Activated T-helper 17 cell treated with anti-CD3 and anti-CD28 coated beads, Interleukin-2, amount 50 U/mL, for 72 hours (primary cell): ENCODE measurements at regions not wholly inside any gene's neighbourhood (a gene's known extent, or its start where the extent isn't known, plus 50 kb on each side); places are given as distances from the start of the nearest gene placed in this dataset.
A peak's percentile ranks its signal among the peaks of the same experiment; 100 is the strongest.
"Not testable (repeated sequence)": the region's sequence is repeated elsewhere in the genome, so short reads cannot be mapped to it uniquely, and the experiment has no call there.

Experiments
- ATAC-seq: fragments of 150-1000 bp; cut with Tn5 transposase; replicated peaks from 2 replicates; pipeline ENCODE4 v1.10.0; 2021; ENCODE audit warnings: mild to moderate bottlenecking, moderate library complexity
- H3K27ac Mint-ChIP-seq: one replicate; pipeline ENCODE4 v1.8.0; 2022; ENCODE audit warnings: mixed read lengths
- H3K27me3 Mint-ChIP-seq: one replicate; pipeline ENCODE4 v1.8.0; 2022; ENCODE audit warnings: mixed read lengths
- H3K36me3 Mint-ChIP-seq: one replicate; pipeline ENCODE4 v1.8.0; 2022; ENCODE audit warnings: low read depth, mild to moderate bottlenecking, mixed read lengths
- H3K4me1 Mint-ChIP-seq: one replicate; pipeline ENCODE4 v1.8.0; 2022; ENCODE audit warnings: mixed read lengths
- H3K4me3 Mint-ChIP-seq: one replicate; pipeline ENCODE4 v1.8.0; 2022; ENCODE audit warnings: mild to moderate bottlenecking, mixed read lengths
- H3K9me3 Mint-ChIP-seq: one replicate; pipeline ENCODE4 v1.8.0; 2022; ENCODE audit warnings: mixed read lengths

- H3K27me3 Mint-ChIP-seq: no peaks in the 10 kb centered on the region
- ATAC-seq: no peak
Measured at GRCh38 chrX:75673468-75673867, 111.6 kb downstream of the MAGEE2 start.

DNA sequence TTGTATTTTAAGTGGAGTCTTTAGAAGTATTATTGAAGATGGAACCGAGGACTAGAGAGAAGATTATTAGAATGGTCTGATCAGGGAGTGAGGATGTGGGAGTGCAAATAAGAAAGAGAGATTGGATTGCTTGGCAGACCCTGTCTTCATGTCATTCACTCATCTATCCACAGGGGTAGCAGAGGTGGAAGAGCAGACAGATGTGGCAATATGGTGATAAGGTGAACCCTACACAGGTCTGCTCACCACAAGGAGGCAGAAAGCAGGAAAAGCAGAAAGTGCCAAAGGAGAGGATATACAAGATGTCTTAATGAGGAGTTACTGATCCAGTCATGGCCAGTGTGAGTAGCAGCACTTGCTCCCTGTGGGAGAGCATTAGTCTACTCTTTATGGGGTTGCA, 129.4 kb downstream of the MAGEE2 start:
- Mint-ChIP-seq H3K4me3 (no peak overlapping the region), H3K27ac (no peak overlapping the region), H3K27me3 (no peaks in the 10 kb centered on the region), H3K9me3 (peaks cover 6% of the 10 kb centered on the region), H3K36me3 (no peaks in the 10 kb centered on the region), H3K4me1 (no peaks in the 10 kb centered on the region)
- no peak for ATAC-seq

More at GRCh38 chrX:75673468-75673867, 111.6 kb downstream of the MAGEE2 start:
- no peaks in the 10 kb centered on the region for H3K4me1 Mint-ChIP-seq
- H3K27ac Mint-ChIP-seq: no peak overlapping the region
- H3K9me3 Mint-ChIP-seq: no peaks in the 10 kb centered on the region
- no peaks in the 10 kb centered on the region for H3K36me3 Mint-ChIP-seq
- H3K4me3 Mint-ChIP-seq: no peak overlapping the region

DNA sequence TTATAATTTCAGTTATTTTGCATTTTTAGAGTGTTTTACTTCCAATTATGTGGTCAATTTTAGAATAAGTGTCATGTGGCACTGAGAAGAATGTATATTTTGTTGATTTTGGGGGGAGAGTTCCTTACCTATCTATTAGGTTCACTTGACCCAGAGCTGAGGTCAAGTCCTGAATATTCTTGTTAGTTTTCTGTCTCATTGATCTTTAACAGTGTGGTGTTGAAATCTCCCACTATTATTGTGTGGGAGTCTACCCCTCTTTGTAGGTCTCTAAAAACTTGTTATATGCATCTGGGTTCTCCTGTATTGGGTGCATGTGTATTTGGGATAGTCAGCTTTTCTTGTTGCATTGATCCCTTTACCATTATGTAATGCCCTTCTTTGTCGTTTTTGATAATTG, 127.0 kb upstream of the ZDHHC15 start:
- Mint-ChIP-seq H3K27ac (no peak overlapping the region), H3K4me3 (no peak overlapping the region), H3K36me3 (no peaks in the 10 kb centered on the region), H3K4me1 (no peaks in the 10 kb centered on the region), H3K9me3 (peaks cover 11% of the 10 kb centered on the region), H3K27me3 (no peaks in the 10 kb centered on the region)
- no peak for ATAC-seq

DNA sequence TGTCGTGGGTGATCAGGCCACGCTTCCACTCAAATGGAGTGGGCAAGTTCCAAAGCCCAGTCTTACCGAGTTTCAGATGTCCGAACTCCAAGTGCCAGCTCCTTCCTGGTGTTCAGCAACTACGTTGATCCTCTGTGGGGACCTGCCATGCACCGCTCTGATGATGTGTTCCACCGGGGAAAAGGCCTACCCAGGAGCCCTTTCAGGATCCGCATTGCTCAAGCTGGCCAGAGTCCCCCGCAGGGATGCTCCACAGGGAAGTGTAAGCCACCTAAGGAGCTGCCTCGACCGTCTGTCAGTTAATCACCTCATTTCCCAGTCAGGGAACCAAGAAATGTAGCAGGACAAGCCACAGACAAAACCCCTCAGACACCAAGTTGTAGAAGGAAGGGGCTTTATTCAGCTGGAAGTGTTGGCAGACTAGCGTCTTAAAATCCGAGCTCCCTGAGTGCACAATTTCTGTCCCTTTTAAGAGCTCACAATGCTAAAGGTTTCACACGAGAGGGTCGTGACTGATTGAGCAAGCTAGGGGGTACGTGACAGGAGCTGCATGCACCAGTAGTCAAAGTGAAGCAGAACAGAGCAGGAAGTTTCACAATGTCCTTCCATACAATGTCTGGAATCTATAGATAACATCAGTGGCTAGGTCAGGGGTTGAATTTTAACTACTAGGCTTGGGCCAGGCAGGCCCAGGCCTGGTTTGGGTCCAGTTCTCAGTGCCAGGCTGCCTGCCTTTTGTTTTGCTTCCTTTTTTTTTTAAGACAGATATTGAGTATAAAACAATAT, 126.2 kb upstream of the ZDHHC15 start:
- H3K4me3 Mint-ChIP-seq: no peak overlapping the region
- H3K36me3 Mint-ChIP-seq: no peaks in the 10 kb centered on the region
- peaks cover 11% of the 10 kb centered on the region for H3K9me3 Mint-ChIP-seq
- H3K27ac Mint-ChIP-seq: no peak overlapping the region
- no peaks in the 10 kb centered on the region for H3K4me1 Mint-ChIP-seq
- ATAC-seq: no peak
- H3K27me3 Mint-ChIP-seq: no peaks in the 10 kb centered on the region

GRCh38 chrX:75642811-75643361, 120.0 kb upstream of the ZDHHC15 start:
- Mint-ChIP-seq H3K9me3 (no peaks in the 10 kb centered on the region), H3K4me3 (no peak overlapping the region), H3K36me3 (no peaks in the 10 kb centered on the region), H3K4me1 (no peaks in the 10 kb centered on the region), H3K27me3 (no peaks in the 10 kb centered on the region), H3K27ac (no peak overlapping the region)
- ATAC-seq: peak; percentile 61

- Mint-ChIP-seq H3K36me3 (no peaks in the 10 kb centered on the region), H3K9me3 (peaks cover 5% of the 10 kb centered on the region), H3K27me3 (no peaks in the 10 kb centered on the region), H3K4me1 (no peaks in the 10 kb centered on the region), H3K4me3 (no peak overlapping the region), H3K27ac (no peak overlapping the region)
- no peak for ATAC-seq
Measured at GRCh38 chrX:75638332-75638731, 115.5 kb upstream of the ZDHHC15 start.

DNA sequence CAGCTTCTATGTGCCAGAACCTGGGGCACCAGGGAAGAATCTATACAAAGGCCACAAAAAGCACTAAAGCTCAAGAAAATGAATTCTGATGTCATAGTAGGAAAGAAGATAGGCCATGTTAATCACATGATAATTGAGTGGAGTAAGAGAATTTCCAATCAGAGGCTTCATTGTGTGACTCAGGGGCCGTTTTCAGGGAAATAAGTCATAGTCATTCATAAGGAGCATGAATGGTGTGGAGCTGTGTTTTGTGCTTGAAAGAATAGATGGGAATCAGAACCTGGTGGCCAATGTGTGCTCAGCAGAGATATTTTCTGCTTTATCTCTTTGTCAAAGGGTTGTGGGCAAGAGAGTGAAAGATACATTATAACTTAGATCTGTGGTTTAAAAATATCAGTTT, 102.4 kb upstream of the ZDHHC15 start:
- Mint-ChIP-seq H3K27me3 (no peaks in the 10 kb centered on the region), H3K36me3 (no peaks in the 10 kb centered on the region), H3K4me1 (no peaks in the 10 kb centered on the region), H3K4me3 (no peak overlapping the region), H3K9me3 (no peaks in the 10 kb centered on the region), H3K27ac (no peak overlapping the region)
- ATAC-seq: no peak

DNA sequence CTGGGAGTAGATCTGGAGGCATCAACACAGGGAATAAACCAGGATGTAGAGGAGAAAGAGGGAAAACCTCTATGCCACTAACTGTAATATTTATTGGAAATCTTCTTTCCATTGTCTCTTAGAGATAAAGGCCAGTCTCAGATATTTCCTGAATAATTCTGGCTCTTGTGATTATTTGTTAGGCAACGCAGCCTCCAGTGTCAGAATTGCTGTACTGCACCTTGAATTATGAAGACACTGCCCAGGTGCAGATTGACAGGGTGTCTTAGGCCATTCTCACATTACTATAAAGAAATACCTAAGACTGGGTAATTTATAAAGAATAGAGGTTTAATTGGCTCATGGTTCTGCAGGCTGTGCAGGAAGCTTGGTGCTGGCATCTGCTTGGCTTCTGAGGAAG, 100.7 kb upstream of the ZDHHC15 start:
- no peak overlapping the region for H3K4me3 Mint-ChIP-seq
- H3K27me3 Mint-ChIP-seq: no peaks in the 10 kb centered on the region
- no peak for ATAC-seq
- no peaks in the 10 kb centered on the region for H3K4me1 Mint-ChIP-seq
- no peaks in the 10 kb centered on the region for H3K36me3 Mint-ChIP-seq
- no peaks in the 10 kb centered on the region for H3K9me3 Mint-ChIP-seq
- H3K27ac Mint-ChIP-seq: no peak overlapping the region

- Mint-ChIP-seq H3K4me3 (no peak overlapping the region), H3K4me1 (no peaks in the 10 kb centered on the region), H3K27ac (no peak overlapping the region), H3K36me3 (no peaks in the 10 kb centered on the region), H3K27me3 (no peaks in the 10 kb centered on the region), H3K9me3 (no peaks in the 10 kb centered on the region)
- no peak for ATAC-seq
Measured at GRCh38 chrX:75609406-75609805, 86.6 kb upstream of the ZDHHC15 start.

DNA sequence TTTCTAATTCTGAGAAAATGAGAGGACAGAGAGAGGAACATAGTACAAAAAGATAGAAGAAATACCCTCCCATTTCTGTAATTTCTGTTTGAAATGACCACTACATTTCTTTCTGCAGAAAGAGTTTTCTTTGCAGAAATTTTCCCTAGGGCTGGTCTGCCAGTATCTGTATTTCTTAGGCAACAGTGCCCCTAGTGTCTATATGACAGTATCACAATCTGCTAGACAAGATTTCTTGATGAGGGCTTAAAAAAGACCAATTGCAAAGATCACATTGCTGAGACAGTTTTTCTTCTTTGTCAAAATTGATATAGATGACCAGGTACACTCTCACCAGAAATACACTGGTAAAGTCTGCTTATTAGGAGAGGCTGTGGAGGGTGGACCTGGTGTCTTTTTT, 81.0 kb upstream of the ZDHHC15 start:
- Mint-ChIP-seq H3K9me3 (no peaks in the 10 kb centered on the region), H3K36me3 (no peaks in the 10 kb centered on the region), H3K27ac (no peak overlapping the region), H3K27me3 (no peaks in the 10 kb centered on the region), H3K4me1 (no peaks in the 10 kb centered on the region), H3K4me3 (no peak overlapping the region)
- ATAC-seq: no peak

- H3K27me3 Mint-ChIP-seq, ATAC-seq, H3K4me3 Mint-ChIP-seq, H3K27ac Mint-ChIP-seq, H3K36me3 Mint-ChIP-seq, H3K4me1 Mint-ChIP-seq, H3K9me3 Mint-ChIP-seq: not testable (repeated sequence)
Measured at GRCh38 chrX:75602022-75602421, 79.2 kb upstream of the ZDHHC15 start.

DNA sequence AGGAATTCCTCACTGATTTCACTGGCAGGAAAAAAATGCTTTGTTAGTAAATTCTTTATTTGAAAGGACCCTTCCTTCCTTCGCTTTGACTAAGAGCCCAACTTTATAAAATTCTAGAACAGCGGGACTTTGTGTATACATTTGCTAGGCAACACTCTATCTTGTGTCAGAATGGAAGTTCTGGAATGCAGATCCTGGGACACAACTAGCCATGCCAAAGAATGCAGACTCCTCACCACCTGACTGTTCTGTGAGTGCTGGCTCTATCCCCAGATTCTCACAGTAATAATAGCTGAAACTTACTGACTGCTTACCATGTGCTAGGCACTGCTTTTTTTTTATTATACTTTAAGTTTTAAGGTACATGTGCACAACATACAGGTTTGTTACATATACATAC, 73.3 kb upstream of the ZDHHC15 start:
- Mint-ChIP-seq H3K36me3 (no peaks in the 10 kb centered on the region), H3K9me3 (no peaks in the 10 kb centered on the region), H3K27ac (no peak overlapping the region), H3K4me1 (no peaks in the 10 kb centered on the region), H3K27me3 (no peaks in the 10 kb centered on the region), H3K4me3 (no peak overlapping the region)
- no peak for ATAC-seq

- H3K4me3 Mint-ChIP-seq, H3K36me3 Mint-ChIP-seq, H3K27ac Mint-ChIP-seq, H3K27me3 Mint-ChIP-seq, H3K9me3 Mint-ChIP-seq, ATAC-seq, H3K4me1 Mint-ChIP-seq: not testable (repeated sequence)
Measured at GRCh38 chrX:75593186-75593585, 70.3 kb upstream of the ZDHHC15 start.

- no peaks in the 10 kb centered on the region for H3K36me3 Mint-ChIP-seq
- H3K4me1 Mint-ChIP-seq: no peaks in the 10 kb centered on the region
- no peak overlapping the region for H3K4me3 Mint-ChIP-seq
- no peak for ATAC-seq
- H3K27ac Mint-ChIP-seq: no peak overlapping the region
- peaks cover under 1% of the 10 kb centered on the region for H3K27me3 Mint-ChIP-seq
- H3K9me3 Mint-ChIP-seq: no peaks in the 10 kb centered on the region
Measured at GRCh38 chrX:75582511-75582910, 59.7 kb upstream of the ZDHHC15 start.
